ENCODE measurements at regions not wholly inside any gene's neighbourhood (a gene's known extent, or its start where the extent isn't known, plus 50 kb on each side); places are given as distances from the start of the nearest gene placed in this dataset.

DNA sequence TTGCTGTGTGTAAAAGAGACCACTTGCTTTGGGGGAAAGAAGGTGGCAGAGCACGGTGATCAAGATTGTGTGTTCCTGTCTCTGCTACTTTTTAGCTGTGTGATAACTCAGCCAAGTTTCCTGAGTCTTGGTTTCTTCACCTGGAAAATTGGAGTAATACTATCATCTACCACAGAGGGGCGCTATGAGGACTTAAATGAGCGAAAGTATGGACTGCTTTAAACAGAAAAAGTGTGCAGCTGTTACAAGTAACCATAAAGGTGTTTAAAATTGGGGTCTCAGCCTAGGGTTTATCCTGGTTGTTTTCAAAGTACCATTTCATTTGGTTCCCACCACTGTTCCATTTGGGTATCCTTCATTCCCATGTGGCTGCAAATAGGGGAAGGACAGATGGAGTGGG is 65.9 kb upstream of the WSCD2 start:
- no peak overlapping the region for H2AFZ ChIP-seq (ENCODE audit: low read depth, low read length)
- BruUV-seq (replicated peaks): no TSS peak
- no peaks in the 10 kb centered on the region for H3K36me3 ChIP-seq (ENCODE audit: control insufficient read depth, insufficient read depth, low read length)
- H3K4me2 ChIP-seq (ENCODE audit: insufficient read depth, low read length): no peak overlapping the region
- H3K79me2 ChIP-seq (ENCODE audit: control insufficient read depth, insufficient read depth, low read length): no peaks in the 10 kb centered on the region
- WGBS (ENCODE audit: insufficient coverage, low coverage, missing lambda C conversion rate): 0% methylated on average over 3 of the region's 3 CpGs
- no peaks in the 10 kb centered on the region for H3K9me3 ChIP-seq (replicated peaks; ENCODE audit: control insufficient read depth, insufficient read depth, low read depth, low read length)
- ATAC-seq: peak; percentile 78
- in situ Hi-C loops (cut with MboI): no loop called here
- no peaks in the 10 kb centered on the region for H3K4me1 ChIP-seq (replicated peaks in 1 of 2; ENCODE audit: control insufficient read depth in 2 of 2, insufficient read depth in 2 of 2, low read length in 2 of 2)
- no peak for TF ChIP-seq MBD2 (IDR thresholded peaks at IDR 0.05; ENCODE audit: borderline replicate concordance, low read depth)
- TF ChIP-seq, protein P1, sequence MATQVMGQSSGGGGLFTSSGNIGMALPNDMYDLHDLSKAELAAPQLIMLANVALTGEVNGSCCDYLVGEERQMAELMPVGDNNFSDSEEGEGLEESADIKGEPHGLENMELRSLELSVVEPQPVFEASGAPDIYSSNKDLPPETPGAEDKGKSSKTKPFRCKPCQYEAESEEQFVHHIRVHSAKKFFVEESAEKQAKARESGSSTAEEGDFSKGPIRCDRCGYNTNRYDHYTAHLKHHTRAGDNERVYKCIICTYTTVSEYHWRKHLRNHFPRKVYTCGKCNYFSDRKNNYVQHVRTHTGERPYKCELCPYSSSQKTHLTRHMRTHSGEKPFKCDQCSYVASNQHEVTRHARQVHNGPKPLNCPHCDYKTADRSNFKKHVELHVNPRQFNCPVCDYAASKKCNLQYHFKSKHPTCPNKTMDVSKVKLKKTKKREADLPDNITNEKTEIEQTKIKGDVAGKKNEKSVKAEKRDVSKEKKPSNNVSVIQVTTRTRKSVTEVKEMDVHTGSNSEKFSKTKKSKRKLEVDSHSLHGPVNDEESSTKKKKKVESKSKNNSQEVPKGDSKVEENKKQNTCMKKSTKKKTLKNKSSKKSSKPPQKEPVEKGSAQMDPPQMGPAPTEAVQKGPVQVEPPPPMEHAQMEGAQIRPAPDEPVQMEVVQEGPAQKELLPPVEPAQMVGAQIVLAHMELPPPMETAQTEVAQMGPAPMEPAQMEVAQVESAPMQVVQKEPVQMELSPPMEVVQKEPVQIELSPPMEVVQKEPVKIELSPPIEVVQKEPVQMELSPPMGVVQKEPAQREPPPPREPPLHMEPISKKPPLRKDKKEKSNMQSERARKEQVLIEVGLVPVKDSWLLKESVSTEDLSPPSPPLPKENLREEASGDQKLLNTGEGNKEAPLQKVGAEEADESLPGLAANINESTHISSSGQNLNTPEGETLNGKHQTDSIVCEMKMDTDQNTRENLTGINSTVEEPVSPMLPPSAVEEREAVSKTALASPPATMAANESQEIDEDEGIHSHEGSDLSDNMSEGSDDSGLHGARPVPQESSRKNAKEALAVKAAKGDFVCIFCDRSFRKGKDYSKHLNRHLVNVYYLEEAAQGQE (IDR thresholded peaks at IDR 0.05; ENCODE audit: borderline replicate concordance): peak; percentile 67
- TF ChIP-seq, protein P1 (CRISPR knock-in tag; IDR thresholded peaks at IDR 0.05; ENCODE audit: low read depth): no peak
- peak; percentile 67 to 82 (median 80); a peak in 5 of 6 replicates for TF ChIP-seq CTCF (IDR thresholded peaks at IDR 0.05 in 2 of 3, conservative IDR thresholded peaks at IDR 0.05 in 1 of 3; ENCODE audit: insufficient read depth in 2 of 3, low read depth in 1 of 3, low read length in 3 of 3)
- TF ChIP-seq, protein P2, sequence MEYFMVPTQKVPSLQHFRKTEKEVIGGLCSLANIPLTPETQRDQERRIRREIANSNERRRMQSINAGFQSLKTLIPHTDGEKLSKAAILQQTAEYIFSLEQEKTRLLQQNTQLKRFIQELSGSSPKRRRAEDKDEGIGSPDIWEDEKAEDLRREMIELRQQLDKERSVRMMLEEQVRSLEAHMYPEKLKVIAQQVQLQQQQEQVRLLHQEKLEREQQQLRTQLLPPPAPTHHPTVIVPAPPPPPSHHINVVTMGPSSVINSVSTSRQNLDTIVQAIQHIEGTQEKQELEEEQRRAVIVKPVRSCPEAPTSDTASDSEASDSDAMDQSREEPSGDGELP (CRISPR knock-in tag; IDR thresholded peaks at IDR 0.05; ENCODE audit: borderline replicate concordance): no peak
- no peak for TF ChIP-seq BRF1 (IDR thresholded peaks at IDR 0.05; ENCODE audit: borderline replicate concordance, extremely low read depth, insufficient read length)
- TF ChIP-seq ZNF785 (CRISPR knock-in tag; IDR thresholded peaks at IDR 0.05): no peak
- peak; percentile 65 to 86 for TF ChIP-seq RAD21 (CRISPR knock-in tag; conservative IDR thresholded peaks at IDR 0.05 in 1 of 2, IDR thresholded peaks at IDR 0.05 in 1 of 2)
- peak; percentile 75 for TF ChIP-seq SMC3 (conservative IDR thresholded peaks at IDR 0.05; ENCODE audit: insufficient read depth, low read depth, low read length)
- no peak overlapping the region for H3K27ac ChIP-seq (ENCODE audit: extremely low read depth, low read depth, low read length)
- H3K27me3 ChIP-seq (ENCODE audit: control insufficient read depth in 2 of 2, insufficient read depth in 2 of 2, low read length in 2 of 2): peaks cover 0 to 3% of the 10 kb centered on the region in 2 experiments; a peak in 2 of 5 replicates
- no peaks in the 10 kb centered on the region for H3K9me1 ChIP-seq (ENCODE audit: control insufficient read depth, insufficient read depth, low read length)
- POLR2A ChIA-PET: interaction anchor here (1.2 kb wide), 1 partner anchor 10 kb away, joined by 3 read pairs; no protein-coding TSS in a partner anchor
- H4K20me1 ChIP-seq (replicated peaks; ENCODE audit: control insufficient read depth, insufficient read depth, low read length): no peaks in the 10 kb centered on the region
- FAIRE-seq: peak; percentile 90
- CTCF ChIA-PET (ENCODE audit: low intra/inter-chr PET ratio): interaction anchor here (0.6 to 1.7 kb wide), 7 partner anchors 12 to 449 kb away, joined by 3 to 7 read pairs (median 4); no protein-coding TSS in a partner anchor
- DNase-seq (ENCODE audit: extremely low read depth in 1 of 4, low spot score in 3 of 4): peak; percentile 39 to 66 (median 45)
- no peak overlapping the region for H3K4me3 ChIP-seq
- H3K9ac ChIP-seq (ENCODE audit: insufficient read depth in 1 of 2, low read depth in 2 of 2, low read length in 2 of 2): no peak overlapping the region
- intact Hi-C loops (cut with micrococcal nuclease): loop anchor here (1.0 to 10.0 kb wide), 3 partner anchors 134 to 392 kb away; no protein-coding TSS in a partner anchor

Data from K562 (cell line).